C4-2B (cell line): ENCODE measurements at regions not wholly inside any gene's neighbourhood (a gene's known extent, or its start where the extent isn't known, plus 50 kb on each side); places are given as distances from the start of the nearest gene placed in this dataset.

Source experiments
- H3K27ac ChIP-seq: fragments of 450-650 bp; 2 replicates; pipeline ENCODE4 v1.5.1; 2017
- ZFX ChIP-seq: fragments of 450-650 bp; IDR thresholded peaks from 2 replicates; pipeline ENCODE4 v1.6.1; 2017
- TF ChIP-seq, protein P1 (sequence below): fragments of 450-650 bp; conservative IDR thresholded peaks from 2 replicates; pipeline ENCODE4 v1.5.1; 2017; ENCODE audit warnings: mild to moderate bottlenecking

DNA sequence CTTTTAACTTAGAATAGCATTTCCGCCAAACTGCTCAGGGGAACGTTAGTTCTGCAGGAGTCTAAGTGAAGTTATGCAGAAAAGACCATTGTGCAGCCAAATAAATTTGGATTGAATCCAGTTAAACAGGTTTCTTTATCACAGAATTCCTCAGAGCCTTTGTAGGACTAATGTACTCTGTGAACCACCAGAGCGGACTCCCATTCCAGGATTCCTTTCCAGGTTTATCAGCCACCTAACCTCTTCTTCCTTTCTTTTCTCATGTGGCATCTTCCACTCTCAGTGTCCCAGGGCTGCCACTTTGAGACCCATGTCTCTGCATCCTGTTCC lies 350.4 kb downstream of the TSN start:
- H3K27ac ChIP-seq = no peak overlapping the region
- TF ChIP-seq ZFX = no peak
- TF ChIP-seq, protein P1, sequence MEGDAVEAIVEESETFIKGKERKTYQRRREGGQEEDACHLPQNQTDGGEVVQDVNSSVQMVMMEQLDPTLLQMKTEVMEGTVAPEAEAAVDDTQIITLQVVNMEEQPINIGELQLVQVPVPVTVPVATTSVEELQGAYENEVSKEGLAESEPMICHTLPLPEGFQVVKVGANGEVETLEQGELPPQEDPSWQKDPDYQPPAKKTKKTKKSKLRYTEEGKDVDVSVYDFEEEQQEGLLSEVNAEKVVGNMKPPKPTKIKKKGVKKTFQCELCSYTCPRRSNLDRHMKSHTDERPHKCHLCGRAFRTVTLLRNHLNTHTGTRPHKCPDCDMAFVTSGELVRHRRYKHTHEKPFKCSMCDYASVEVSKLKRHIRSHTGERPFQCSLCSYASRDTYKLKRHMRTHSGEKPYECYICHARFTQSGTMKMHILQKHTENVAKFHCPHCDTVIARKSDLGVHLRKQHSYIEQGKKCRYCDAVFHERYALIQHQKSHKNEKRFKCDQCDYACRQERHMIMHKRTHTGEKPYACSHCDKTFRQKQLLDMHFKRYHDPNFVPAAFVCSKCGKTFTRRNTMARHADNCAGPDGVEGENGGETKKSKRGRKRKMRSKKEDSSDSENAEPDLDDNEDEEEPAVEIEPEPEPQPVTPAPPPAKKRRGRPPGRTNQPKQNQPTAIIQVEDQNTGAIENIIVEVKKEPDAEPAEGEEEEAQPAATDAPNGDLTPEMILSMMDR = no peak

DNA sequence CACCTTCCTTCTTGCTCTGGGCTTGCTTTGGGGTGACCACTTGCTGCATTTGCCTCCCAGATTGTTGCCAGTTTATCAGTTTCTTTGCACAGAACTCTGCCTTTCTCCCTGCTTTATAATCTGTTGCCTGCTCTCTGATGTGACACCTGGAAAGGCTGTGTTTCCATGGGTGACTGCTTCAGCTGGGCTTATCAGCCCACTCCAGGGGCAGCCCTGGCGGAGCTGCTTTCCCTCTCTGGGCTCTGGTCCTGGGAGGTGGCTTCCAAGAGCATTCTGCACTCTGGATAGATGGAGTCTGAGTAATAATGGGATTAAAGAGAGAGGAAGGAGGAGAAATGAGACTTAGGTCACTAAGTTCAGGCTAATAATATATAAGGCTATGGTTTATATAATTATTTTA lies 352.7 kb downstream of the TSN start:
- TF ChIP-seq, protein P1 = no peak
- no peak for TF ChIP-seq ZFX
- H3K27ac ChIP-seq = no peak overlapping the region

DNA sequence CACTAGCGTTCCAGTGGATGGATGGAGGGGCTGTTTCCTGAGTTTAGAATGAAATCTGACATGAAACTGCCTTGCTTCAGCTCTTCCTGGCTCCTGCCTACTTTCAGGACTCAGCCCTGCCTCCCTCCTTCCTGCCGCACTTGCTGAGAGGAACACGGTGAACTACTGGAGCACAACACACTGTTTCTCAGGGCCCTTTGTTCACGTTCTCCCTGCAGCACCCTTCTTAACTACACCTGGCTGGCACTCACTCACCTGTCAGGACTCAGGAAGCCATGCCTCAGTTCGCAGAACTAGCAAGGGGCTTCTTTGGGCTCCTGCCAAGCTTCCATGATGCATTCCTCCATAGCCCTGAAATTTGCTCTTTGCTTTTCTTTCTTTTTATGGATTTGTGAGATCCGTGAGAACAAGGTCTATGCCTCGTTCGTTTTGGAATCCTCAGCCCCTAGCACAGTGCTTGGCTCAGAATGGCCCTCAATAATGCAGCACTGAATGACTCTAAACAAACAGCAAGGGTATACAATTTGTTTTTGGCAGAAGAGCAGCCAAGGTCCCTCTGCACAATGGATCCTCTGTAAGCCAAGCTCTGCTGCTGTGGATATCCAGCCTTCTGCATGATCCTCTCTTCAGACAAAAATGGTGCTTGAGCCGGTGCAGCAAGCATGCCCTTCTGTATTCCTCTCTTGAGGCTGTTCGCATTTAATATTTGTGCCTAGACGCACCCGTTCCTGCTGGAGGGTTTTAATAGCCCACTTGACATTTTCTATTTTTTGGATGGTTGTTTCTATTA lies 357.0 kb downstream of the TSN start:
- no peak for TF ChIP-seq ZFX
- TF ChIP-seq, protein P1 = no peak
- no peak overlapping the region for H3K27ac ChIP-seq

DNA sequence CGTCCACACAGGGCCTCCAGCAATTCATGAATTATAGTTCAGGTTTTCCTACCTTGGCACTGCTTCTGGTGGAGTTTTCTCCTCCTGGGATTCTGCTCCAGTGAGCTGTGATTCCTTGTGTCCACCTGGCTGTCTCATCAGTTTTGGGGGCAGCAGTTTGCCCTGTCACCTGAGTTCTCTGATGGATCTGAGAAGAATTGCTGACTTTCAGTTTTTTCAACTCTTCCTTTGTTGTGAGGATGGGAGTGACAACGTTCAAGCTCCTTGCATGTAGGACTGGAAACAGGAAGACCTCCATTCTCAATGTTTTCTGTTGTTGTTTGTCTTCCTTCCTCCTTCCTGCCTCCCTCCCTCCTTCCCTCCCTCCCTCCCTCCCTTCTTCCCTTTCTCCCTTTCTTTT lies 359.0 kb downstream of the TSN start:
- H3K27ac ChIP-seq = no peak overlapping the region
- TF ChIP-seq, protein P1 = no peak
- TF ChIP-seq ZFX = no peak

DNA sequence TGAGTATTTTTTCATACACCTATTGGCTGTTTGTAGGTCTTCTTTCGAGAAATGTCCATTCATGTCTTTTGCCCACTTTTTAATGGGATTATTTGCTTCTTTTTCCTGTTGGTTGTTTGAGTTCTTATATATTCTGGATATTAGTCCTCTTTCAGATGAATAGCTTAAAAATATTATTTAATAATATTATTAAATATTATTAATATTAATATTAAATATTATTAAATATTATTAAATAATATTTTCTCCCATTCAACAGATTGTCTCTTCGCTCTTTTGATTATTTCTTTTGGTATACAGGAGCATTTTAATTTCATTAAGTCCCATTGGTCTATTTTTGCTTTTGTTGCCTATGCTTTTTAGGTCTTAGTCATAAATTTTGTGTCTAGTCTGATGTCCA lies 361.9 kb downstream of the TSN start:
- TF ChIP-seq, protein P1 = no peak
- no peak for TF ChIP-seq ZFX
- no peak overlapping the region for H3K27ac ChIP-seq

DNA sequence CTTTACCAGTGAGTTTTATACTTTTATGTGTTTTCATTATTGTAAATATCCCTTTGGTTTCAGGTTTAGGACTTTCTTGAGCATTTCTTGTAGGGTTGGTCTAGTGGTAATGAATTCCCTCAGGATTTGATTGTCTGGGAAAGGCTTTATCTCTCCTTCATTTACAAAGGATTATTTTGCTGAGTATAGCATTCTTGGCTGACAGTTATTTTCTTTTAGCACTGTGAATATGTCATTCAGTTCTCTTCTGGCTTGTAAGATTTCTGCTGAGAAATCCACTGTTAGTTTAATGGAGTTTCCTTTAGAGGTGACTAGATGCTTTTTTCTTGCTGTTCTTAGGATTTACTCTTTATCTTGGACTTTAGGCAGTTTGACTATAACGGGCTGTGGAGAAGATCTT lies 373.9 kb downstream of the TSN start:
- no peak overlapping the region for H3K27ac ChIP-seq
- TF ChIP-seq, protein P1 = no peak
- no peak for TF ChIP-seq ZFX

DNA sequence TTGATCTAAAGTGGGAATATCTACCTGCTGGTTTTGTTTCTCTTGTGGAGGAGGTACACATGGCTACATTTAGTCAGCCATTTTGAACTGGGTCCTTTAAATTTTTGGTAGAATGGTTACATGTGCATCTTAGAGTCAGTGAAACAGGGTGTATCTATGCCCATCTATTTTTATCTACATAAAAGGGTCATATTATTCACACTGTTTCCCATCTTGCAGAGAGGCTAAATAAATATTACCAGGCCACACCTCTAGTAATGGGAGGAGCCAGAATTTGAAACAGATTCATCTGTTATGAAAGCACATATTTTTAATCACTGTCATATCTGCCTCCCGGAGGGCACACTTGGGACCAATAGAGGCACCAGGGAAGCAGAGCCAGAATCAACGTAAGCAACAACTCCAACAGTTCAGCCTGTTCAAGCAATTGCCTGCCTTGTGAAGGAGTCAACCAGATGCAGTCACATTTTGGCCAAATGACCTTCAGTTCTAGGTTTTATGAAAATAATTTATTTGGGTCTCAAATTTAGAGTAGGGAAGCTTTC lies 376.8 kb downstream of the TSN start:
- TF ChIP-seq ZFX = no peak
- TF ChIP-seq, protein P1 = no peak
- no peak overlapping the region for H3K27ac ChIP-seq
